ENCODE measurements at regions not wholly inside any gene's neighbourhood (a gene's known extent, or its start where the extent isn't known, plus 50 kb on each side); places are given as distances from the start of the nearest gene placed in this dataset.

DNA sequence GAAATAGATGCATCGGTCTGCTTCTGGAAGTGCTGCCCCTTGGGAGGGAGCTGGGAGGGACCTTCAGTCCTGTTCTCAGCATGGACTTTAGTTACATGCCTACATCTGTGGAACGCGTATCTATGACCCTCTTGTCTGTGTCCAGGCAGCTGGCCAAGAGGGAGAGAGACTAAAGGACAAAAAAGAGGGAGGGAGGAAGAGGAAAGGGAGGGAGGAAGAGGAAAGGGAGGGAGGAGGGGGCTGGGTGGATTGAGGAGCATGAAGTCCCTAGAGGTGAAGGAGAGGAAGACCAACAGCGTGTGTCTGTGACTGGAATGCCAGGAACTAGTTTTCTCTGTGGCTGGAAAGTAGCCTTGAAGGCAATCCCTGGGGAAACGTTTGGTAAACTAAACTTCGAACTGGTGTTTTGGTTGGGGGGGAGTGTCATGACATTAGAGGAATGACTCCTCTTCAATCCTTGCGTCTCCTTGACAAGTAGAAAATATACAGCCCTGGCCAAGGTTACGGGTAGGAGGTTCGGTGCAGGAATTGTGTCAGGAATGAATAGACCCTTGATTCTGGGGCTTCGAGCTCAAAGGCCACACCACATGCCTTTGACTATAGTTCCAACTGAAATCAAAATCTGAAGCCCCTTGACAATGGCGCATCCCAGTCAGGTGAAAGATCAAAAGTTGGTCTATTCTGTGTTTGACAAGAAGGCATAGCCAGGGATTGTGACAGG is 52.0 kb upstream of the PLEKHG1 start (continued):
- TF ChIP-seq CEBPG (CRISPR knock-in tag; IDR thresholded peaks at IDR 0.05) (no peak), ZNF432 (CRISPR knock-in tag; IDR thresholded peaks at IDR 0.05; ENCODE audit: borderline replicate concordance) (no peak), ZNF740 (CRISPR knock-in tag; IDR thresholded peaks at IDR 0.05) (peak; percentile 26; the same call in 1 of the 2 replicates), ZNF747 (CRISPR knock-in tag; IDR thresholded peaks at IDR 0.05; ENCODE audit: borderline replicate concordance) (no peak), ZNF292 (CRISPR knock-in tag; IDR thresholded peaks at IDR 0.05; ENCODE audit: borderline replicate concordance, low read depth) (no peak), ZNF382 (CRISPR knock-in tag; IDR thresholded peaks at IDR 0.05; ENCODE audit: borderline replicate concordance) (no peak), ZNF331 (CRISPR knock-in tag; IDR thresholded peaks at IDR 0.05) (no peak), ZBTB3 (CRISPR knock-in tag; IDR thresholded peaks at IDR 0.05; ENCODE audit: borderline replicate concordance, low read depth) (no peak), ZNF354B (CRISPR knock-in tag; IDR thresholded peaks at IDR 0.05) (no peak), ZNF598 (CRISPR knock-in tag; IDR thresholded peaks at IDR 0.05; ENCODE audit: borderline replicate concordance) (no peak), FOXA3 (CRISPR knock-in tag; IDR thresholded peaks at IDR 0.05) (no peak), ARHGAP35 (CRISPR knock-in tag; IDR thresholded peaks at IDR 0.05; ENCODE audit: borderline replicate concordance) (no peak), PCBP2 (optimal IDR thresholded peaks at IDR 0.05; ENCODE audit: low read depth, low read length, poor library complexity, severe bottlenecking) (peak; percentile 80), ZNF546 (CRISPR knock-in tag; conservative IDR thresholded peaks at IDR 0.05) (no peak), SMYD3 (CRISPR knock-in tag; IDR thresholded peaks at IDR 0.05) (no peak), DPF2 (CRISPR knock-in tag; IDR thresholded peaks at IDR 0.05; ENCODE audit: borderline replicate concordance, low read depth) (no peak), ZSCAN5A (CRISPR knock-in tag; IDR thresholded peaks at IDR 0.05; ENCODE audit: borderline replicate concordance) (no peak), SP1 (IDR thresholded peaks at IDR 0.05) (no peak), SP1 (CRISPR knock-in tag; IDR thresholded peaks at IDR 0.05) (no peak), SCMH1 (CRISPR knock-in tag; IDR thresholded peaks at IDR 0.05; ENCODE audit: borderline replicate concordance) (no peak), ZNF12 (CRISPR knock-in tag; IDR thresholded peaks at IDR 0.05) (no peak), PPARG (CRISPR knock-in tag; conservative IDR thresholded peaks at IDR 0.05) (no peak), ZC3H4 (CRISPR knock-in tag; IDR thresholded peaks at IDR 0.05; ENCODE audit: borderline replicate concordance) (no peak), EP300 (IDR thresholded peaks at IDR 0.05; ENCODE audit: low read depth in 2 of 2, low read length in 2 of 2) (peak in 1 of 2 experiments; percentile 7; a peak in 1 of 4 replicates), EP300 (CRISPR knock-in tag; IDR thresholded peaks at IDR 0.05; ENCODE audit: borderline replicate concordance) (no peak), ZNF672 (CRISPR knock-in tag; IDR thresholded peaks at IDR 0.05) (no peak), NCOA2 (CRISPR knock-in tag; IDR thresholded peaks at IDR 0.05) (peak; percentile 42), ZNF124 (CRISPR knock-in tag; IDR thresholded peaks at IDR 0.05) (no peak), ZNF652 (CRISPR knock-in tag; IDR thresholded peaks at IDR 0.05; ENCODE audit: borderline replicate concordance, low read depth) (0 out of 2 replicates have a peak, but pooled peaks have one; percentile 18), ZNF775 (CRISPR knock-in tag; IDR thresholded peaks at IDR 0.05; ENCODE audit: borderline replicate concordance) (no peak)
- TF ChIP-seq, protein P1, sequence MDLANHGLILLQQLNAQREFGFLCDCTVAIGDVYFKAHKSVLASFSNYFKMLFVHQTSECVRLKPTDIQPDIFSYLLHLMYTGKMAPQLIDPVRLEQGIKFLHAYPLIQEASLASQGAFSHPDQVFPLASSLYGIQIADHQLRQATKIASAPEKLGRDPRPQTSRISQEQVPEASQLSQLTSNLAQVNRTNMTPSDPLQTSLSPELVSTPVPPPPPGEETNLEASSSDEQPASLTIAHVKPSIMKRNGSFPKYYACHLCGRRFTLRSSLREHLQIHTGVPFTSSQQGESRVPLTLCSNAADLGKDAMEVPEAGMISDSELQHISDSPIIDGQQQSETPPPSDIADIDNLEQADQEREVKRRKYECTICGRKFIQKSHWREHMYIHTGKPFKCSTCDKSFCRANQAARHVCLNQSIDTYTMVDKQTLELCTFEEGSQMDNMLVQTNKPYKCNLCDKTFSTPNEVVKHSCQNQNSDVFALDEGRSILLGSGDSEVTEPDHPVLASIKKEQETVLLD (CRISPR knock-in tag; IDR thresholded peaks at IDR 0.05; ENCODE audit: low read depth) = no peak

All from HepG2 (cell line).